H1 (cell line): ENCODE measurements at regions not wholly inside any gene's neighbourhood (a gene's known extent, or its start where the extent isn't known, plus 50 kb on each side); places are given as distances from the start of the nearest gene placed in this dataset.

Source experiments
- CTCF ChIA-PET: fragments of 300-600 bp; sonication (Branson Sonifier 250); formaldehyde crosslinking; loops from one replicate; lab custom pipeline; 2021; ENCODE audit not compliant: partially characterized antibody; lab: Charles Lee
- POLR2A ChIA-PET: fragments of 300-600 bp; sonication (Branson Sonifier 250); formaldehyde crosslinking; loops from one replicate; lab custom pipeline; 2021; ENCODE audit warnings: inconsistent platforms; ENCODE audit not compliant: partially characterized antibody; lab: Charles Lee
- DNase-seq, 2 experiments: peaks; one replicate each; pipeline versions ENCODE4 v3.0.0 to v3.0.0-alpha.2; 2010 to 2022; ENCODE audit warnings: low spot score in 2 of 2, low read depth in 1 of 2, mixed read lengths in 1 of 2
- FAIRE-seq: peaks from 2 replicates; lab custom pipeline; 2011; peaks lifted over from hg19 to GRCh38; lab: Jason Lieb, UNC
- H2AFZ ChIP-seq: 2 replicates; pipeline ENCODE4 v1.8.1; 2012; ENCODE audit warnings: low read length, inconsistent platforms
- H2AK5ac ChIP-seq: 2 replicates; pipeline ENCODE4 v1.6.1; 2013; ENCODE audit warnings: low read depth, low read length
- H2BK120ac ChIP-seq: replicated peaks from 2 replicates; pipeline ENCODE3; 2013; ENCODE audit warnings: low read depth, low read length, inconsistent platforms
- H2BK12ac ChIP-seq: 2 replicates; pipeline ENCODE4 v1.6.1; 2013; ENCODE audit warnings: low read depth, low read length
- H2BK15ac ChIP-seq: 2 replicates; pipeline ENCODE4 v1.6.1; 2013; ENCODE audit warnings: low read length
- H2BK20ac ChIP-seq: 2 replicates; pipeline ENCODE4 v1.6.1; 2013; ENCODE audit warnings: low read length
- H2BK5ac ChIP-seq: 2 replicates; pipeline ENCODE4 v1.6.1; 2013; ENCODE audit warnings: low read depth, low read length
- H3K14ac ChIP-seq: 2 replicates; pipeline ENCODE4 v1.6.1; 2013; ENCODE audit warnings: inconsistent platforms; ENCODE audit not compliant: insufficient read length
- H3K18ac ChIP-seq: 2 replicates; pipeline ENCODE4 v1.6.1; 2013; ENCODE audit warnings: low read length; ENCODE audit errors: extremely low read depth
- H3K23ac ChIP-seq: 2 replicates; pipeline ENCODE4 v1.6.1; 2013; ENCODE audit warnings: inconsistent platforms; ENCODE audit not compliant: insufficient read length
- H3K23me2 ChIP-seq: 2 replicates; pipeline ENCODE4 v1.6.1; 2013; ENCODE audit warnings: low read depth, low read length
- H3K27ac ChIP-seq: 2 replicates; pipeline ENCODE4 v1.6.1; 2011; ENCODE audit warnings: low read depth, low read length, inconsistent platforms
- H3K27me3 ChIP-seq, 4 experiments: replicated peaks in 1 of 4; 1 replicate in 1 of 4; 2 replicates in 3 of 4; pipeline versions ENCODE4 v1.6.1 to v1.8.1; 2011 to 2013; ENCODE audit warnings: low read length in 3 of 4, mild to moderate bottlenecking in 3 of 4, inconsistent platforms in 2 of 4, mixed read lengths in 2 of 4, moderate library complexity in 1 of 4; ENCODE audit not compliant: control insufficient read depth in 3 of 4, insufficient read depth in 3 of 4; ENCODE audit errors: extremely low read depth in 1 of 4
- H3K36me3 ChIP-seq, 4 experiments: 2 replicates each; pipeline versions ENCODE4 v1.6.1 to v1.8.1; 2011 to 2013; ENCODE audit warnings: mild to moderate bottlenecking in 4 of 4, low read length in 3 of 4, moderate library complexity in 2 of 4, control low read depth in 1 of 4, inconsistent platforms in 1 of 4; ENCODE audit not compliant: insufficient read depth in 4 of 4, control insufficient read depth in 2 of 4
- H3K4ac ChIP-seq: replicated peaks from 2 replicates; pipeline ENCODE3; 2013; ENCODE audit warnings: low read length, low read depth, mixed read lengths, inconsistent platforms; ENCODE audit not compliant: insufficient read length
- H3K4me1 ChIP-seq, 4 experiments: replicated peaks in 1 of 4; 1 replicate in 1 of 4; 2 replicates in 3 of 4; pipeline versions ENCODE4 v1.6.1 to v1.8.1; 2011 to 2013; ENCODE audit warnings: low read length in 3 of 4, inconsistent platforms in 2 of 4, mixed read lengths in 1 of 4; ENCODE audit not compliant: insufficient read depth in 4 of 4, control insufficient read depth in 3 of 4
- H3K4me2 ChIP-seq, 2 experiments: 2 replicates each; pipeline versions ENCODE4 v1.6.1 to v1.8.1; 2011 to 2013; ENCODE audit warnings: low read depth in 2 of 2, low read length in 2 of 2, control low read depth in 1 of 2, inconsistent platforms in 1 of 2, mild to moderate bottlenecking in 1 of 2; ENCODE audit not compliant: insufficient read depth in 1 of 2
- H3K4me3 ChIP-seq, 4 experiments: fragments of 200-600, 300-600 bp in 1 of 4; sonication (generic), shearing (Covaris generic), sonication (Bioruptor Twin) in 1 of 4; 2 replicates each; pipeline versions ENCODE4 v1.5.1 to v1.8.1; 2011 to 2016; ENCODE audit warnings: low read length in 4 of 4, low read depth in 3 of 4, control low read depth in 2 of 4, inconsistent platforms in 2 of 4, mild to moderate bottlenecking in 2 of 4, mixed read lengths in 1 of 4, moderate library complexity in 1 of 4; ENCODE audit not compliant: insufficient read depth in 2 of 4; ENCODE audit errors: extremely low read depth in 1 of 4
- H3K56ac ChIP-seq: replicated peaks from 2 replicates; pipeline ENCODE3; 2013; ENCODE audit warnings: low read depth, mild to moderate bottlenecking, mixed read lengths, low read length, inconsistent platforms; ENCODE audit not compliant: insufficient read length
- H3K79me1 ChIP-seq: 2 replicates; pipeline ENCODE4 v1.6.1; 2013; ENCODE audit warnings: low read depth, low read length, control low read depth
- H3K79me2 ChIP-seq, 2 experiments: 2 replicates each; pipeline versions ENCODE4 v1.6.1 to v1.8.1; 2012 to 2013; ENCODE audit warnings: low read length in 2 of 2, mild to moderate bottlenecking in 2 of 2, inconsistent platforms in 1 of 2; ENCODE audit not compliant: insufficient read depth in 2 of 2, control insufficient read depth in 1 of 2
- H3K9ac ChIP-seq, 4 experiments: replicated peaks in 1 of 4; 1 replicate in 1 of 4; 2 replicates in 3 of 4; pipeline versions ENCODE4 v1.6.1 to v1.8.1; 2011 to 2013; ENCODE audit warnings: low read depth in 3 of 4, low read length in 3 of 4, control low read depth in 2 of 4, mild to moderate bottlenecking in 2 of 4, moderate library complexity in 2 of 4, inconsistent platforms in 1 of 4; ENCODE audit errors: extremely low read depth in 1 of 4
- H3K9me3 ChIP-seq, 2 experiments: 2 replicates each; pipeline versions ENCODE4 v1.6.1 to v1.8.1; 2012 to 2013; ENCODE audit warnings: mild to moderate bottlenecking in 2 of 2, moderate library complexity in 2 of 2, control low read depth in 1 of 2, inconsistent platforms in 1 of 2, low read depth in 1 of 2, low read length in 1 of 2, mixed read lengths in 1 of 2; ENCODE audit not compliant: insufficient read depth in 2 of 2
- H4K20me1 ChIP-seq, 2 experiments: replicated peaks in 1 of 2; 2 replicates each; pipeline versions ENCODE3 to v1.8.1; 2011 to 2013; ENCODE audit warnings: inconsistent platforms in 2 of 2, low read length in 2 of 2, mild to moderate bottlenecking in 1 of 2; ENCODE audit not compliant: insufficient read depth in 2 of 2, control insufficient read depth in 1 of 2
- H4K5ac ChIP-seq: 2 replicates; pipeline ENCODE4 v1.6.1; 2013; ENCODE audit warnings: low read length, low read depth, mixed read lengths, inconsistent platforms; ENCODE audit not compliant: insufficient read length
- H4K8ac ChIP-seq: 2 replicates; pipeline ENCODE4 v1.8.0; 2013; ENCODE audit warnings: mild to moderate bottlenecking, moderate library complexity, low read length, inconsistent platforms; ENCODE audit not compliant: insufficient read depth; ENCODE audit errors: extremely low read depth
- H4K91ac ChIP-seq: replicated peaks from 2 replicates; pipeline ENCODE3; 2013; ENCODE audit warnings: low read length, mixed read lengths, inconsistent platforms; ENCODE audit not compliant: insufficient read length
- ATF2 ChIP-seq: IDR thresholded peaks from 2 replicates; pipeline ENCODE4 v1.6.1; 2012; ENCODE audit warnings: low read length, inconsistent platforms
- FOSL1 ChIP-seq: IDR thresholded peaks from 2 replicates; pipeline ENCODE4 v1.6.1; 2011; ENCODE audit warnings: mild to moderate bottlenecking, low read depth, low read length, moderate library complexity; ENCODE audit not compliant: insufficient read depth
- GABPA ChIP-seq: IDR thresholded peaks from 2 replicates; pipeline ENCODE4 v1.6.1; 2011; ENCODE audit warnings: mild to moderate bottlenecking, low read length, moderate library complexity, borderline replicate concordance; ENCODE audit not compliant: insufficient read depth
- RXRA ChIP-seq: IDR thresholded peaks from 2 replicates; pipeline ENCODE4 v1.6.1; 2011; ENCODE audit warnings: low read depth, mild to moderate bottlenecking, low read length, moderate library complexity; ENCODE audit not compliant: insufficient read depth
- SAP30 ChIP-seq: fragments of 300-600 bp; sonication (generic); IDR thresholded peaks from 2 replicates; pipeline ENCODE4 v1.7.1; 2012; ENCODE audit warnings: low read length, moderate library complexity, mild to moderate bottlenecking, inconsistent platforms; ENCODE audit not compliant: insufficient read depth, insufficient replicate concordance
- SP1 ChIP-seq: IDR thresholded peaks from 2 replicates; pipeline ENCODE4 v1.6.1; 2011; ENCODE audit warnings: low read depth, low read length
- SRF ChIP-seq: IDR thresholded peaks from 2 replicates; pipeline ENCODE4 v1.6.1; 2011; ENCODE audit warnings: mild to moderate bottlenecking, low read depth, low read length, moderate library complexity
- TBP ChIP-seq: IDR thresholded peaks from 2 replicates; pipeline ENCODE4 v1.6.1; 2011; ENCODE audit warnings: low read depth, low read length, improper control_type of control experiment
- TEAD4 ChIP-seq: IDR thresholded peaks from 2 replicates; pipeline ENCODE4 v1.6.1; 2012; ENCODE audit warnings: low read depth, low read length, inconsistent platforms, mixed read lengths
- WGBS, 2 experiments: shearing (Covaris generic) in 1 of 2; methylation state at CpG; one replicate each; pipeline versions ENCODE4 v1.1.6 to v1.1.7; 2013 to 2015; ENCODE audit warnings: low lambda C conversion rate in 2 of 2, mixed read lengths in 2 of 2, inconsistent platforms in 1 of 2, low coverage in 1 of 2, missing lambda C conversion rate in 1 of 2; ENCODE audit not compliant: insufficient replicate concordance in 2 of 2, insufficient coverage in 1 of 2, insufficient read length in 1 of 2; ENCODE audit errors: extremely low coverage in 1 of 2, missing lambda C conversion rate in 1 of 2; 5-methylcytosine and 5-hydroxymethylcytosine counted together

GRCh38 chr2:43004879-43005244, 212.5 kb upstream of the HAAO start:
- Histone ChIP-seq H3K9ac (no peak overlapping the region), H2BK15ac (no peak overlapping the region)
- POLR2A ChIA-PET = interaction anchor here (0.9 kb wide), 1 partner anchor 51 kb away, joined by 3 read pairs; no protein-coding TSS in a partner anchor

More at GRCh38 chr2:43004879-43005244, 212.5 kb upstream of the HAAO start:
- H2BK5ac ChIP-seq = no peak overlapping the region
- H3K4me1 ChIP-seq = peaks cover 0 to 3% (median 0%) of the 10 kb centered on the region in 4 experiments; a peak in 1 of 7 replicates
- H4K8ac ChIP-seq = no peak overlapping the region
- no peaks in the 10 kb centered on the region for H3K79me1 ChIP-seq
- WGBS, 2 experiments = 83% methylated on average over 5 of the region's 5 CpGs; no CpG with 5 or more reads in 1 of the 2 experiments
- H3K4me3 ChIP-seq = no peak overlapping the region
- H3K79me2 ChIP-seq = no peaks in the 10 kb centered on the region
- no peaks in the 10 kb centered on the region for H4K20me1 ChIP-seq
- no peaks in the 10 kb centered on the region for H3K27me3 ChIP-seq
- CTCF ChIA-PET = interaction anchor here (0.8 to 3.9 kb wide), 8 partner anchors 14 to 521 kb away, joined by 3 to 21 read pairs (median 4); no protein-coding TSS in a partner anchor
- H2AK5ac ChIP-seq = no peak overlapping the region
- H3K14ac ChIP-seq = no peak overlapping the region
- no peak overlapping the region for H3K56ac ChIP-seq
- no peaks in the 10 kb centered on the region for H3K23me2 ChIP-seq
- no peak overlapping the region for H3K4ac ChIP-seq
- 0 out of 2 replicates have a peak overlapping the region, but pooled peaks have one; percentile 6 for H2AFZ ChIP-seq
- H3K18ac ChIP-seq = peak overlapping the region; percentile 32; the same call in 1 of the 2 replicates
- DNase-seq = no peak
- no peak overlapping the region for H2BK12ac ChIP-seq
- TF ChIP-seq GABPA = no peak
- no peak for TF ChIP-seq SAP30
- TF ChIP-seq TEAD4 = no peak
- no peak for TF ChIP-seq SP1
- no peak for TF ChIP-seq TBP
- TF ChIP-seq RXRA = no peak
- TF ChIP-seq FOSL1 = no peak
- TF ChIP-seq SRF = no peak
- no peak for TF ChIP-seq ATF2
- no peak overlapping the region for H4K5ac ChIP-seq
- H3K23ac ChIP-seq = no peak overlapping the region
- H2BK120ac ChIP-seq = no peak overlapping the region
- H3K9me3 ChIP-seq = peaks cover 2 to 5% of the 10 kb centered on the region in 2 experiments; a peak in 1 of 4 replicates
- no peaks in the 10 kb centered on the region for H3K36me3 ChIP-seq
- H4K91ac ChIP-seq = no peak overlapping the region
- no peak for FAIRE-seq
- H3K27ac ChIP-seq = no peak overlapping the region
- no peak overlapping the region for H3K4me2 ChIP-seq
- no peak overlapping the region for H2BK20ac ChIP-seq
